ENCODE measurements at regions not wholly inside any gene's neighbourhood (a gene's known extent, or its start where the extent isn't known, plus 50 kb on each side); places are given as distances from the start of the nearest gene placed in this dataset.

GRCh38 chr1:221166559-221167318 lies 287.5 kb downstream of the HLX start:
- H3K4me1 ChIP-seq (ENCODE audit: control insufficient read depth, insufficient read depth, low read length) = peaks cover 19% of the 10 kb centered on the region
- WGBS, 2 experiments = 98% methylated on average over 3 of the region's 4 CpGs
- no peaks in the 10 kb centered on the region for H3K36me3 ChIP-seq (ENCODE audit: control insufficient read depth, insufficient read depth, low read length)

GRCh38 chr1:221169447-221169889 lies 290.2 kb downstream of the HLX start:
- no peak overlapping the region for H3K4me3 ChIP-seq (ENCODE audit: insufficient read depth, low read depth, low read length)
- H3K36me3 ChIP-seq (ENCODE audit: control insufficient read depth, insufficient read depth, low read length) = no peaks in the 10 kb centered on the region
- peaks cover 10% of the 10 kb centered on the region for H3K4me1 ChIP-seq (ENCODE audit: control insufficient read depth, insufficient read depth, low read length)
- no peaks in the 10 kb centered on the region for H3K27me3 ChIP-seq (ENCODE audit: control insufficient read depth, insufficient read depth, low read length, poor library complexity, severe bottlenecking)
- no peaks in the 10 kb centered on the region for H3K9me3 ChIP-seq (ENCODE audit: control insufficient read depth, low read length)
- 0 to 2% methylated on average over 2 of the region's 2 CpGs for WGBS, 2 experiments
- no peak overlapping the region for H3K27ac ChIP-seq (ENCODE audit: insufficient read depth, low read depth, low read length, poor library complexity, severe bottlenecking)

More at GRCh38 chr1:221166559-221167318, 287.5 kb downstream of the HLX start:
- H3K27me3 ChIP-seq (ENCODE audit: control insufficient read depth, insufficient read depth, low read length, poor library complexity, severe bottlenecking) = no peaks in the 10 kb centered on the region
- no peak overlapping the region for H3K27ac ChIP-seq (ENCODE audit: insufficient read depth, low read depth, low read length, poor library complexity, severe bottlenecking)
- H3K9me3 ChIP-seq (ENCODE audit: control insufficient read depth, low read length) = no peaks in the 10 kb centered on the region
- no peak overlapping the region for H3K4me3 ChIP-seq (ENCODE audit: insufficient read depth, low read depth, low read length)

GRCh38 chr1:221170171-221170570 lies 290.9 kb downstream of the HLX start:
- Histone ChIP-seq H3K27ac (ENCODE audit: insufficient read depth, low read depth, low read length, poor library complexity, severe bottlenecking) (no peak overlapping the region), H3K9me3 (ENCODE audit: control insufficient read depth, low read length) (no peaks in the 10 kb centered on the region), H3K4me1 (ENCODE audit: control insufficient read depth, insufficient read depth, low read length) (peaks cover 10% of the 10 kb centered on the region), H3K27me3 (ENCODE audit: control insufficient read depth, insufficient read depth, low read length, poor library complexity, severe bottlenecking) (no peaks in the 10 kb centered on the region), H3K4me3 (ENCODE audit: insufficient read depth, low read depth, low read length) (no peak overlapping the region), H3K36me3 (ENCODE audit: control insufficient read depth, insufficient read depth, low read length) (no peaks in the 10 kb centered on the region)

- 86 to 97% methylated on average over 2 of the region's 2 CpGs for WGBS, 2 experiments
Measured at GRCh38 chr1:221171768-221172167, 292.5 kb downstream of the HLX start.

GRCh38 chr1:221172841-221173240 lies 293.6 kb downstream of the HLX start:
- 71 to 96% methylated on average over 1 of the region's 1 CpG for WGBS, 2 experiments

More at GRCh38 chr1:221171768-221172167, 292.5 kb downstream of the HLX start:
- Histone ChIP-seq H3K27me3 (ENCODE audit: control insufficient read depth, insufficient read depth, low read length, poor library complexity, severe bottlenecking) (no peaks in the 10 kb centered on the region), H3K9me3 (ENCODE audit: control insufficient read depth, low read length) (no peaks in the 10 kb centered on the region), H3K27ac (ENCODE audit: insufficient read depth, low read depth, low read length, poor library complexity, severe bottlenecking) (no peak overlapping the region), H3K4me3 (ENCODE audit: insufficient read depth, low read depth, low read length) (no peak overlapping the region), H3K36me3 (ENCODE audit: control insufficient read depth, insufficient read depth, low read length) (no peaks in the 10 kb centered on the region), H3K4me1 (ENCODE audit: control insufficient read depth, insufficient read depth, low read length) (peaks cover 10% of the 10 kb centered on the region)

GRCh38 chr1:221174330-221174993 lies 295.2 kb downstream of the HLX start:
- no peak overlapping the region for H3K27ac ChIP-seq (ENCODE audit: insufficient read depth, low read depth, low read length, poor library complexity, severe bottlenecking)
- H3K36me3 ChIP-seq (ENCODE audit: control insufficient read depth, insufficient read depth, low read length) = no peaks in the 10 kb centered on the region
- H3K4me3 ChIP-seq (ENCODE audit: insufficient read depth, low read depth, low read length) = no peak overlapping the region
- WGBS, 2 experiments = 52 to 61% methylated on average over 7 to 8 of the region's 8 CpGs
- no peaks in the 10 kb centered on the region for H3K27me3 ChIP-seq (ENCODE audit: control insufficient read depth, insufficient read depth, low read length, poor library complexity, severe bottlenecking)
- H3K9me3 ChIP-seq (ENCODE audit: control insufficient read depth, low read length) = no peaks in the 10 kb centered on the region
- peaks cover 6% of the 10 kb centered on the region for H3K4me1 ChIP-seq (ENCODE audit: control insufficient read depth, insufficient read depth, low read length)

More at GRCh38 chr1:221172841-221173240, 293.6 kb downstream of the HLX start:
- Histone ChIP-seq H3K27ac (ENCODE audit: insufficient read depth, low read depth, low read length, poor library complexity, severe bottlenecking) (no peak overlapping the region), H3K27me3 (ENCODE audit: control insufficient read depth, insufficient read depth, low read length, poor library complexity, severe bottlenecking) (no peaks in the 10 kb centered on the region), H3K4me3 (ENCODE audit: insufficient read depth, low read depth, low read length) (no peak overlapping the region), H3K4me1 (ENCODE audit: control insufficient read depth, insufficient read depth, low read length) (peaks cover 10% of the 10 kb centered on the region), H3K36me3 (ENCODE audit: control insufficient read depth, insufficient read depth, low read length) (no peaks in the 10 kb centered on the region), H3K9me3 (ENCODE audit: control insufficient read depth, low read length) (no peaks in the 10 kb centered on the region)

- no peak overlapping the region for H3K27ac ChIP-seq (ENCODE audit: insufficient read depth, low read depth, low read length, poor library complexity, severe bottlenecking)
- 90 to 91% methylated on average over 2 of the region's 2 CpGs for WGBS, 2 experiments
Measured at GRCh38 chr1:221175249-221175648, 296.0 kb downstream of the HLX start.

GRCh38 chr1:221180704-221181368 lies 301.6 kb downstream of the HLX start:
- WGBS, 2 experiments = 77 to 88% methylated on average over 1 of the region's 1 CpG

More at GRCh38 chr1:221175249-221175648, 296.0 kb downstream of the HLX start:
- Histone ChIP-seq H3K4me3 (ENCODE audit: insufficient read depth, low read depth, low read length) (no peak overlapping the region), H3K9me3 (ENCODE audit: control insufficient read depth, low read length) (no peaks in the 10 kb centered on the region), H3K4me1 (ENCODE audit: control insufficient read depth, insufficient read depth, low read length) (no peaks in the 10 kb centered on the region), H3K27me3 (ENCODE audit: control insufficient read depth, insufficient read depth, low read length, poor library complexity, severe bottlenecking) (no peaks in the 10 kb centered on the region), H3K36me3 (ENCODE audit: control insufficient read depth, insufficient read depth, low read length) (no peaks in the 10 kb centered on the region)

GRCh38 chr1:221182791-221183533 lies 303.7 kb downstream of the HLX start:
- Histone ChIP-seq H3K27ac (ENCODE audit: insufficient read depth, low read depth, low read length, poor library complexity, severe bottlenecking) (no peak overlapping the region), H3K27me3 (ENCODE audit: control insufficient read depth, insufficient read depth, low read length, poor library complexity, severe bottlenecking) (no peaks in the 10 kb centered on the region), H3K4me1 (ENCODE audit: control insufficient read depth, insufficient read depth, low read length) (no peaks in the 10 kb centered on the region), H3K4me3 (ENCODE audit: insufficient read depth, low read depth, low read length) (no peak overlapping the region), H3K36me3 (ENCODE audit: control insufficient read depth, insufficient read depth, low read length) (no peaks in the 10 kb centered on the region), H3K9me3 (ENCODE audit: control insufficient read depth, low read length) (no peaks in the 10 kb centered on the region)
- WGBS, 2 experiments = 81 to 91% methylated on average over 4 of the region's 4 CpGs

More at GRCh38 chr1:221180704-221181368, 301.6 kb downstream of the HLX start:
- Histone ChIP-seq H3K9me3 (ENCODE audit: control insufficient read depth, low read length) (no peaks in the 10 kb centered on the region), H3K27me3 (ENCODE audit: control insufficient read depth, insufficient read depth, low read length, poor library complexity, severe bottlenecking) (no peaks in the 10 kb centered on the region), H3K4me1 (ENCODE audit: control insufficient read depth, insufficient read depth, low read length) (no peaks in the 10 kb centered on the region), H3K4me3 (ENCODE audit: insufficient read depth, low read depth, low read length) (no peak overlapping the region), H3K36me3 (ENCODE audit: control insufficient read depth, insufficient read depth, low read length) (no peaks in the 10 kb centered on the region), H3K27ac (ENCODE audit: insufficient read depth, low read depth, low read length, poor library complexity, severe bottlenecking) (no peak overlapping the region)
